ENCODE measurements at regions not wholly inside any gene's neighbourhood (a gene's known extent, or its start where the extent isn't known, plus 50 kb on each side); places are given as distances from the start of the nearest gene placed in this dataset.

DNA sequence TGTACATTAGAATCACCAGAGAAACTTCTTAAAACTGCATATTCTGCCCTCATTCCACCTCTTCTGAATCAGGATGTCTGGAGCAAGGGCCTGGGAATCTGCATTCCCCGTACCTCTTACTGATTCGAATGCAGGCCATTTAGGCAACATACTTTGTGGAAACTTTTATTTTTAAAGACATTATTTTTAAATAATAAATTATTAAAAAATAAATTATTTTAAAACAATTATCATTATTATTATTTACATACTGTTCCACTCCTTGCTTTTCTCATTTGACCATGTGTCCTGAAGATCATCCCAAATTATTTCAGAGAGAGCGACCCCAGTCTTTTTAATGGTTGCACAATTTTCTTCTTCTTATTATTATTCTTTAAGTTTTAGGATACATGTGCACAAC, 336.6 kb upstream of the TBC1D5 start:
- no peak for DNase-seq (ENCODE audit: low spot score)

GRCh38 chr3:18077128-18077840, 334.9 kb upstream of the TBC1D5 start:
- DNase-seq (ENCODE audit: low spot score): no peak

DNA sequence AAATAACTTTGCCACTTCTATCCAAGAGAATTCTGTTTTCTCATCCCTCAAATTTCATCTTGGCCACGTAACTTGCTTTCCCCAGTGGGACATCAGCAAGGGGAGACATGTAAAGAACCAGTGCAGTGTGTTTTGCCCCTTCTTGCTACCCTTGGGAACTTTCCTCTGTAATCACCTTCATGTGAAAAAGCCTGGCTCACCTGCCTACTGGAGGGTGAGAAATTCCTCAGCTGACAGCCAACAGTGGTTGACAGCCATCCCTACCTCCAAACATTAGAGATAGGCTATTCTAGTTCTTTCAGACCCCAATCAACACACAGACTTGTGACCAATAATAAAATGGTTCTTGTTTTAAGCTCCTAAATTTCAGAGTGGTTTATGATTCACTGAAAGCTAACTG, 333.9 kb upstream of the TBC1D5 start:
- no peak for DNase-seq (ENCODE audit: low spot score)

GRCh38 chr3:18075799-18076198, 333.4 kb upstream of the TBC1D5 start:
- DNase-seq (ENCODE audit: low spot score): no peak

DNA sequence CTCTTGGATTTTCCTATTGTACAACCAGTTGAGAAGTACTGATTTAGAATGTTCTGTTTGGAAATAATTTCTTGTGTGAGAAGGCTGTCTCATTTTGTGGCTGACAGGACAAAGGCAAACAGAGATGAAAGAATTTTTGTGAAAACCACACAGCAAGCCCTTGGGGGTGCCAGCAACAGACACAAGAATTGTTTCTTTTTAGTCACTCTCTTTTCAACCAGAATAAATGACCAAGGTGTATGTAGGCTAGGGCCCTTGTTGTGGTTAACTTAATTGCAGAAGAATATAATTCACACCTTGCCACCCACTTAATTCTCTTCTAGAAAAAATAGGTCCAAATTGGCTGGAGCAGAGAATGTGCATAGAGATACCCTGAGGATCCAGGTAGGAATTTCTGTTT, 329.4 kb upstream of the TBC1D5 start:
- no peak for DNase-seq (ENCODE audit: low spot score)

GRCh38 chr3:18070944-18071343, 328.5 kb upstream of the TBC1D5 start:
- DNase-seq (ENCODE audit: low spot score): no peak

GRCh38 chr3:18070231-18070630, 327.8 kb upstream of the TBC1D5 start:
- DNase-seq (ENCODE audit: low spot score): no peak

- DNase-seq (ENCODE audit: low spot score): no peak
Observed at GRCh38 chr3:18069568-18069967, 327.1 kb upstream of the TBC1D5 start.

DNA sequence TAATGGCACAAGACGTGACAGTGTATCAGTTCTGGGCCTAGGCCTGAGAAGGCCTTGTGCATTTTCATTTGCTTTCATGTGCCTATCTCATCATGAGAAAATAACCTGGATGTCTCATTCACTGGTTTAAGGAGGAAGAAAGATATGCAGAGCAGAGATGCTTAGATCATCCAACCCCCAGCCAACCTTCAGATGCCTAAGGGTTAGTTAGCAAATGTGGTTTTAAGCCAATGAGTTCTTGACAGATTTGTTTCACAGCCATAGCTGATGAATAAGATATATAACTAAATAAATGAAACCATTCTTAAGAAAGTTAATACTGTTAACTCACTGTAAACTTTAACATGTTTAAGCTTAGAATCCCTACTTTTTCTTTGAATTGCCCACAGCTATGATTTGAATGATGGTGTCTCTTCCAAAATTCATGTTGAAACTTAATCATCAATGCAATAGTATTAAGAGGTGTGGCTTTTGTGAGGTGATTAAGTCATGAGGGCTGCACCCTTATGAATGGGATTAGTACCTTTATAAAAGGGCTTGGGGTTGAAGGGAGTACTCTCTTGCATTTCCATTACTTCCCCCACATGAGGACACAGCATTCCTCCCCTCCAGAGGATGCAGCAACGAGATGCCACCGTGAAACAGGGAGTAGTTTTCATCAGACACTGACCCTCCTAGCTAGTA, 324.6 kb upstream of the TBC1D5 start:
- no peak for DNase-seq (ENCODE audit: low spot score)

DNA sequence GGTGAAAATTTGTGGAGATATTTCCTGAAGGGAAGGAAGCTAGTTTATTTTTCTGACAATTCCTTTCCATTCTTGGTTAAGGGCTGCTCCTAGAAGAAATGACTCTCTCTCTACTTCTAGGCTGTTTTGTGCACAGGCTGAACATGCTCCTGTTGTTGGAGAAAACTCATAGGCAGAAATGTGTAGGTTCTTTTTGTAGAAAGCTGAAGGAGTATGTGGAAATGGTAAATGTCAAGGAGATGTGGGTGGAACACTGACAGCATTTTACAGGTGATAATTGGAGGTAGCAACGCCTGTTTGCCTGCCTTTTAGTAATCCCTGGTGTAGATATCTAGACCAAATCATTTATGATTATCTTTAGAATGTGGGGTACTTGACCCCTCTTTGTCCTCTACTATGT, 322.2 kb upstream of the TBC1D5 start:
- DNase-seq (ENCODE audit: low spot score): no peak

DNA sequence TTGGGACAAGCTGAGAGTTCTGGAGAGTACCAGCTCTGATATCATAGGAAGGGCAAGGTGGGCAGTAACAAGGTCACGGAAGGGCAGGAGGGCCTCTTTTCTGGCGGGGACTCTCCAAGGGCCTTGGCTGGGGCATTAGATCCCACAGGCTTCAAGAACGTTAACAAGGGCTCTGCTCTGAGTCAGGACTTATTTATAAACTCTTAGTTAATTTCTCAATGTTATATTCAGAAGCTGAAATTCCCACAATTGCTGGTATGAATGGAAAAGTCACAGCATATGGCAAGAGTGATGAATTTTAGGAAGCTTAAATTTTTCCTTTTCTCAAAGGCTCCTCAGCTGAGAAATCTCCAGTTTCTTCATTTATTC, 320.2 kb upstream of the TBC1D5 start:
- DNase-seq (ENCODE audit: low spot score): no peak

DNA sequence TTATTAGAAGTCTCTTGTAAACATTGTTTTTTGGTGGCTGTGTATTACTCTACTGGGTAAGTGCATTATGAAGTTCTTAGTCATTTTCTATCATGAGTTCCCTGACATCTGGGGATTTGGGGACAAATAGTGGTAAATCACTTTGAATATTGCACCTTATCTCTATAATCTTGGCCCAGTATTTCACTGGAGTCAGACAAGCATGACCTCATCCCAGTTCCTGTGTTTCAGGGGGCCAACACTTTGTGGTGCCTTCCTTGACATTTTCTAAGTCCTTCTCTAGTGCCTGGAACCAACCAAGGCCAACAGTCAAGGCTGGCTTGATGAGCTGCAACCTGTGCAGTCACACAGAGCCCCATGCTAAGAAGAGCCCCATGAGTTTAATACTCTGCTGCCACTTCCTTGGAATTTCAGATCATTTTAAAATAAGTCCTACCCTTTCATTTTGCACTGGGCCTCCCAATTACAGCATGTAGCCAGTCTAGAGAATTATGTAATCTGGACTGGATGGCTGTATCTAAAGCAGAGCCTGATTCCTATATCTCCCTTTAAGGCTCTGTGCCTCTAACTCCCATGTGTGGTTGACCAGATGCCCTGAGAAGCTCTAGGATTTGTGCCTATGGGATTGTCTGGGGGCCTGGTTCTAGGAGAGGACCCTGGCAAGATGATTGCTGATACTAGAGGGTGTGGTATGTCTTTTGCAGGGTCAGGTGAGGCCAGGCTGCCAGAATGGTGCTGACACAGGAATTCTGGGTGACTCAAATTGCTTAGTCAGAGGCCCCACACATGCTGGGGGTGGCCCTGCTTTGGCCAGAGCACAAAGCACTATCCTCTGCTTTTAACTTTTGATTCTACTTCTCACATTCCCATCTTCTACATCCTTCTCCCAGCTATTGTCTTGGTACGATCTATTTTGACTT, 319.6 kb upstream of the TBC1D5 start:
- no peak for DNase-seq (ENCODE audit: low spot score)

GRCh38 chr3:18058666-18059065, 316.2 kb upstream of the TBC1D5 start:
- no peak for DNase-seq (ENCODE audit: low spot score)

DNA sequence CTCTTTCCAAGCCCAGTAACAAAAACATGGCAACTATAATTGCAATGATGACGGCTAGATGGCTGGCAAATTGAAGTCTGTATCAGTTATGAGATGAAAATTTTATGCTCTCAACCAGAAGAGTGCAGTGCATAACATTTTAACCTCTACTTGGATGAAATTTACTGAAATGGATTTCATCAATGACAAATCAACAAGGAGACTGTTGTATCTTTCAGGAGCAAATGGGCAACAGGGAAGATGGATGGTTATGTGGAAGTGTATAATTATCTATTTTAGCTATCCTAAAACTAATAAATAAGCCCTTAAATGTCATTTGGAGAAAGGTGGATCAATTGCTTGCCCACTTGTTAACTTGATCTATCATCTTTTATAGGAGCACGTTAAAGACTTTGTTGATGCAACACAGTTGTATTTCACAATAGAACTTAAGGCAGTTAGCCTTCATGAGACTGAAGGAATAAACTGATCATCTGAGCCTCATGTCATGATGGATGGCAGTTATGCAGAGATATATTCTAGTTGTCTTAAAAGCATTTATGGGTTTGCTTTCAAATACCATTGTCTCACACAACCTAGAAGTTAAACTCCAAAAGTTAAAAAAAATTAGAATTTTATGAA, 315.1 kb upstream of the TBC1D5 start:
- no peak for DNase-seq (ENCODE audit: low spot score)

GRCh38 chr3:18054625-18055024, 312.2 kb upstream of the TBC1D5 start:
- no peak for DNase-seq (ENCODE audit: low spot score)

DNA sequence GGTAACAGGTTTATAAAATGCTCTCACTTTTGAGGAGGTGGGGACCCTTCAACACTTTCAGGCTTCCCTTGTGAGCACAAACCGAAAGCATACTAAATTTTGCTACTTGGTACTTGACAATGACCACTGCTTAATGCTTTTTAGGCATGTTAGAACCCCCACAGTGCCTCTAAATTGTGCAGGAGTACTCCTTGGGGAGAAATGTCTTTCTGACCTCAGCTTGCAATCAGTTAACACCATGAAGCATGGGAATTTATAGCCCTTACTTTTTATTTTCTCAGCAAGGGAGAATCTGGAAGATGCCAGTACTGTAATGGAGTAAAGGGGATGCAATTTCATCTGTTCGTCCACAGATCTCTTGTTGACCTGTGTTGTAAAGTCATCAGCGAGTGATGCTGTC, 308.9 kb upstream of the TBC1D5 start:
- no peak for DNase-seq (ENCODE audit: low spot score)

DNA sequence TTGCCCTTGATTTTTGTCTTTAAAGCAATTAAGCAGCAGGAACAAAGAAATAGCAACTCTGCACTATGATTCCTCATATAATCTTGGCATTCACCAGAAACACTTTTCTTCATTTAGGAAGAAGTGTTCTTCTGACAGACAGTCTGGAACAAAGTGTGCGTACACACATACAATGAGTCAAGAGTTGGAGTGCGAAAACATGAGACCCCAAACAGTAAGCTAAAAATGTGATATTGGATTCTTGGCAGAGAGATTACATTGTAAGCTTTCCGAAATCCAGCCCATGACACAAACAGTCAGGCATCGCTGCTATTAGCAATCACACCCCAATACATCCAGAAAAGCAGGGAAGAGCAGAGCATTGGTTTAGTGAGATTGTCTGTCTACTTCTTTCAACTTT, 306.7 kb upstream of the TBC1D5 start:
- no peak for DNase-seq (ENCODE audit: low spot score)

GRCh38 chr3:18047052-18047451, 304.6 kb upstream of the TBC1D5 start:
- no peak for DNase-seq (ENCODE audit: low spot score)

DNA sequence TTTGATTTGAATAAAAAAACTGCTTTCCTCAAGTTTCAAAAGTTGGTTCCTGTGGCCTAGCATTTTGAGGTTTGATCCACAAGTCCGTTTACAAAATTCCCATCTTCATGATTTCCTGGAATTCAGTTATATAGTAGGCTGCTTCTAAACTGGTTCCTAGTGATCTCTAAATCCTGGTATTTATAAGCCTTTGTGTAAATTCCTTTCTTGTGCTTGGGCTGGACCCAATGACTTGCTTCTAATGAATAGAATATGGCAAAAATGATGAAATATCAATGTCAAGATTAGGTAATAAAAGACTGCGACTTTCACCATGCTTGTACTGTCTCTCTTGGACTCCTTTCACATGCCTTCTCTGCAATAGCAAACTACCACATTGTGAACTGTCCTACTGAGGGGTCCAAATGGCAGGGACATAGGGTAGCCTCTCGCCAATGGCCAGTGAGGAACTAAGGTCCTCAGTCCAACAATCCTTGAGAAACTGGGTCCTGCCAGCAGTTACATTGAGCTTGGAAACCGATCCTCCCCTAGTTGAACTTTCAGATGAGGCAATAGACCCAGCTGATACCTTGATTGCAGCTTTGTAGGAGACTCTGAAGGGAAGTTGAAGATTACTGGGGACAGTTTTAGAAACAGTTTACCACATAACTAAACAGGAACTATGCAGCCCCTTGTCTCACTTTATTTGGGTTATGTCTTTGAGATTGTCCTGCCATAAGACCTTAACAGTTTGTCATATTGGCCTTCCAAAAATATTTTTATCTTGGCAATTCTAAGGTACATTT, 303.9 kb upstream of the TBC1D5 start:
- no peak for DNase-seq (ENCODE audit: low spot score)

DNA sequence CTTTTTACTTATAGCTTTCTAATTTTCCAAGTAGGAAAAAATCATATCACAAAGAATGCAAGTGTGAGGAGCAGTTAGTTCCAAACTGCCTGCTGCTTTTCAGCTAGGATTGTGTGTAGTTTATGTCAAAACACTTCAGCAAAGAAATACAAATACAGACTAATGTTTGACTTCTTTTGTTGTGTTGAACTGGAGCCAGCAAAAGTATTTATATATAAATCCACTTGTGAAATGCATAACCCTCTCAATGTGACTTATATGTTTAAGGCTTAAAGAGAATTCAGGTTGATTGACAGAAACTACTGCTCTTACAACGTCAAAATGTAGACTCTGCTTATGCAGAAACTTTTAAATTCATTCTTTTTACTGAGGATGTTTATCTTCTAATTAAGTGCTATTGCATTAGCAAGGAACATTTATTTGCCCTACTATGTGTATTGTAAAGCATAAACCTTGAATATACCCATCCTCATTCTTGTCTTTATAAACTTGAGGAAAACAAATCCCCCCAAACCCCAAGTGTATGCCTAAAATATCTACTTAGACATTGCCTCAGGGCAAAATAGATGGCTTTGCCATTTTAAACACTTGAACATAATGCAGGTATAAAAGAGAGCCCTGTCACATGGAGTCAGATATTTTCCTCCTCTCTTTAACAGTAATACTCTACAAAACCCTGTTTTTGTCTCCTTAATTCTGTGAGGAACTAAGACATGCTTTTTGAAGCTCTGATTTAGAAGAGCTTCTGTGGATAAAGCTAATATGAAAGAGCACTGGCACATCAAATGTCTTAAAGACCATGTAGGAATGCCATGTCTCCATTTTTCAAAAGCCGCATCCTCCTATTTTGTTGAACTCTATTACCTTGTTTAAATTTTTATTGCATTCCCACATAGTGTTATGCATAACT, 302.8 kb upstream of the TBC1D5 start:
- no peak for DNase-seq (ENCODE audit: low spot score)

- DNase-seq (ENCODE audit: low spot score): no peak
Observed at GRCh38 chr3:18044191-18044590, 301.8 kb upstream of the TBC1D5 start.

Data from CD4-positive, alpha-beta T cell treated with Interleukin-15 for 4 hours (primary cell).